A549 (cell line): ENCODE measurements at regions not wholly inside any gene's neighbourhood (a gene's known extent, or its start where the extent isn't known, plus 50 kb on each side); places are given as distances from the start of the nearest gene placed in this dataset.

Experiments used
- ESRRA ChIP-seq: fragments of 150-350 bp; IDR thresholded peaks from 2 replicates; pipeline ENCODE4 v1.6.1; 2014; ENCODE audit warnings: mild to moderate bottlenecking, low read length, borderline replicate concordance
- POLR2A ChIP-seq: IDR thresholded peaks from 2 replicates; pipeline ENCODE4 v1.6.1; 2012; ENCODE audit warnings: mild to moderate bottlenecking, low read length
- TF ChIP-seq, protein P1 (sequence below): fragments of 200-600 bp; sonication (generic); IDR thresholded peaks from 2 replicates; pipeline ENCODE4 v1.6.1; 2016; ENCODE audit warnings: antibody characterized with exemption, mild to moderate bottlenecking, moderate library complexity
- TF ChIP-seq, protein P2 (sequence below): fragments of >200 bp; sonication (Bioruptor Twin); formaldehyde crosslinking; IDR thresholded peaks from 3 replicates; pipeline ENCODE4 v1.5.1; 2016

DNA sequence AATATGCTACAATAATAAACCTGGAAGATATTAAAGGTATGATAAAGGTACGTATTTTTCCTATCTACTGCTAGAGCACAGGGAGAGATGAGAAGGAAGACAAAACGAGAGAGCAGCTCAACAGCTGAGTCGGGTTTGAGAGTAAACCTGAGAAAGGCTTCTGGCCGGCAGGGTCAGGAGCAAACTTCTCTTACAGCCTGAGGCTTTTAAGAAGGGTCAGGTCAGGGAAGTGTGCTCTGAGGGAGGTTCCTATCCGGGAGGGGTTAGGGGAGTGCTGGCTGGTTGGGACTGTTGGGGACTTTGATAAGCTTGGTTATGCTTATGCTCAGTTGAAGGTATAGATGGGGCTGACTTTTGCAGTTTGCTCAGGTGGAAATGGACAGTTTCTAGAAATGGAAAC, 77.7 kb upstream of the PRR20A start:
- TF ChIP-seq POLR2A (no peak), ESRRA (no peak)
- TF ChIP-seq, protein P1, sequence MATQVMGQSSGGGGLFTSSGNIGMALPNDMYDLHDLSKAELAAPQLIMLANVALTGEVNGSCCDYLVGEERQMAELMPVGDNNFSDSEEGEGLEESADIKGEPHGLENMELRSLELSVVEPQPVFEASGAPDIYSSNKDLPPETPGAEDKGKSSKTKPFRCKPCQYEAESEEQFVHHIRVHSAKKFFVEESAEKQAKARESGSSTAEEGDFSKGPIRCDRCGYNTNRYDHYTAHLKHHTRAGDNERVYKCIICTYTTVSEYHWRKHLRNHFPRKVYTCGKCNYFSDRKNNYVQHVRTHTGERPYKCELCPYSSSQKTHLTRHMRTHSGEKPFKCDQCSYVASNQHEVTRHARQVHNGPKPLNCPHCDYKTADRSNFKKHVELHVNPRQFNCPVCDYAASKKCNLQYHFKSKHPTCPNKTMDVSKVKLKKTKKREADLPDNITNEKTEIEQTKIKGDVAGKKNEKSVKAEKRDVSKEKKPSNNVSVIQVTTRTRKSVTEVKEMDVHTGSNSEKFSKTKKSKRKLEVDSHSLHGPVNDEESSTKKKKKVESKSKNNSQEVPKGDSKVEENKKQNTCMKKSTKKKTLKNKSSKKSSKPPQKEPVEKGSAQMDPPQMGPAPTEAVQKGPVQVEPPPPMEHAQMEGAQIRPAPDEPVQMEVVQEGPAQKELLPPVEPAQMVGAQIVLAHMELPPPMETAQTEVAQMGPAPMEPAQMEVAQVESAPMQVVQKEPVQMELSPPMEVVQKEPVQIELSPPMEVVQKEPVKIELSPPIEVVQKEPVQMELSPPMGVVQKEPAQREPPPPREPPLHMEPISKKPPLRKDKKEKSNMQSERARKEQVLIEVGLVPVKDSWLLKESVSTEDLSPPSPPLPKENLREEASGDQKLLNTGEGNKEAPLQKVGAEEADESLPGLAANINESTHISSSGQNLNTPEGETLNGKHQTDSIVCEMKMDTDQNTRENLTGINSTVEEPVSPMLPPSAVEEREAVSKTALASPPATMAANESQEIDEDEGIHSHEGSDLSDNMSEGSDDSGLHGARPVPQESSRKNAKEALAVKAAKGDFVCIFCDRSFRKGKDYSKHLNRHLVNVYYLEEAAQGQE = no peak
- TF ChIP-seq, protein P2, sequence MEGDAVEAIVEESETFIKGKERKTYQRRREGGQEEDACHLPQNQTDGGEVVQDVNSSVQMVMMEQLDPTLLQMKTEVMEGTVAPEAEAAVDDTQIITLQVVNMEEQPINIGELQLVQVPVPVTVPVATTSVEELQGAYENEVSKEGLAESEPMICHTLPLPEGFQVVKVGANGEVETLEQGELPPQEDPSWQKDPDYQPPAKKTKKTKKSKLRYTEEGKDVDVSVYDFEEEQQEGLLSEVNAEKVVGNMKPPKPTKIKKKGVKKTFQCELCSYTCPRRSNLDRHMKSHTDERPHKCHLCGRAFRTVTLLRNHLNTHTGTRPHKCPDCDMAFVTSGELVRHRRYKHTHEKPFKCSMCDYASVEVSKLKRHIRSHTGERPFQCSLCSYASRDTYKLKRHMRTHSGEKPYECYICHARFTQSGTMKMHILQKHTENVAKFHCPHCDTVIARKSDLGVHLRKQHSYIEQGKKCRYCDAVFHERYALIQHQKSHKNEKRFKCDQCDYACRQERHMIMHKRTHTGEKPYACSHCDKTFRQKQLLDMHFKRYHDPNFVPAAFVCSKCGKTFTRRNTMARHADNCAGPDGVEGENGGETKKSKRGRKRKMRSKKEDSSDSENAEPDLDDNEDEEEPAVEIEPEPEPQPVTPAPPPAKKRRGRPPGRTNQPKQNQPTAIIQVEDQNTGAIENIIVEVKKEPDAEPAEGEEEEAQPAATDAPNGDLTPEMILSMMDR = no peak
